Right cardiac atrium (tissue), 5 donors: ENCODE measurements at regions not wholly inside any gene's neighbourhood (a gene's known extent, or its start where the extent isn't known, plus 50 kb on each side); places are given as distances from the start of the nearest gene placed in this dataset.
"Not testable (repeated sequence)": the region's sequence is repeated elsewhere in the genome, so short reads cannot be mapped to it uniquely, and the experiment has no call there.

Experiments used
- ATAC-seq, 2 donors: fragments of 200-7000 bp; cut with Tn5 transposase; one replicate each; pipeline versions ENCODE4 v1.8.0 to v1.9.1; 2020; ENCODE audit warnings: moderate library complexity in 2 of 2, mild to moderate bottlenecking in 1 of 2
- DNase-seq, 3 donors: peaks; one replicate each; pipeline ENCODE4 v3.0.0-alpha.2; 2020
- H3K27ac ChIP-seq: one replicate; pipeline ENCODE4 v1.5.1; 2013; ENCODE audit warnings: mild to moderate bottlenecking, low read length, control low read depth, moderate library complexity
- H3K27me3 ChIP-seq: one replicate; pipeline ENCODE4 v1.6.1; 2013; ENCODE audit not compliant: control insufficient read depth, insufficient read depth
- H3K4me1 ChIP-seq: one replicate; pipeline ENCODE4 v1.6.1; 2013; ENCODE audit warnings: low read length; ENCODE audit not compliant: control insufficient read depth, insufficient read depth
- H3K4me3 ChIP-seq: one replicate; pipeline ENCODE4 v1.5.1; 2013; ENCODE audit warnings: low read length, control low read depth
- H3K9me3 ChIP-seq: one replicate; pipeline ENCODE4 v1.6.1; 2013; ENCODE audit warnings: low read length; ENCODE audit not compliant: control insufficient read depth
- WGBS: extraction: QIAGEN DNeasy Blood & Tissue Kit; methylation state at CpG from one replicate; pipeline ENCODE4 v1.1.7; 2013; 5-methylcytosine and 5-hydroxymethylcytosine counted together
- intact Hi-C, 4 donors: fragments of 100-400 bp; cut with DNase I; formaldehyde crosslinking; loops; one replicate each; pipeline versions ENCODE4 v1.11.0 to v1.14.0; 2022 to 2023
- donor health status: healthy with polysubstance abuse.
- donor health status: DM: no; HTN: yes; CAD: no.
- donor health status: DM: no; HTN: no; CAD: no.
- donor health status: DM: no; HTN: yes; CAD: no; lungs with severe emphysema.
- donor health status: DM: yes; HTN: yes; CAD: no.

DNA sequence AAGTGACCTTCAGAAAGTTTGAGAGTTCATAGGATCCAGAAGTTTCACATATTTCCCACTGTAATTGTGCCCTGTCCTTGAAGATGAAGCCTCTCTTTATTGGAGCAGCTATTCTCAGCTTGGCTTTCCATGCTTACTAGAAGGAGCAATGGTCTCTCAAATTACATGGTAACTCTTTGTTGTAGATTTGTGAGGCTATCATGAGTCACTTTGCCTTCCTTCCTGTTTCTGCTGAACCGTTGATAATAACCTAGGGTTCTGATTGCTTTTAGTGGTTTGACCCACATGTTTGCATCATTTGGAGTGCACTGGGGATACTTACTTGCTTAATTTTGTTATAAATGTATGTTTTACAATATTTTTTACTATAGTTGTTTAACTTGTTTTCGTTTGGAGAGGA, 772.9 kb upstream of the SLITRK6 start:
- no peaks in the 10 kb centered on the region for H3K27me3 ChIP-seq
- H3K4me3 ChIP-seq: no peak overlapping the region
- intact Hi-C loops: no loop called here
- DNase-seq (no peak), ATAC-seq (no peak)
- no peaks in the 10 kb centered on the region for H3K4me1 ChIP-seq
- WGBS: 40% methylated on average over 2 of the region's 2 CpGs
- no peak overlapping the region for H3K27ac ChIP-seq
- no peaks in the 10 kb centered on the region for H3K9me3 ChIP-seq

GRCh38 chr13:86579662-86580061, 780.4 kb upstream of the SLITRK6 start:
- Histone ChIP-seq H3K9me3 (no peaks in the 10 kb centered on the region), H3K4me3 (no peak overlapping the region), H3K27ac (no peak overlapping the region), H3K27me3 (no peaks in the 10 kb centered on the region), H3K4me1 (no peaks in the 10 kb centered on the region)
- ATAC-seq: no peak
- intact Hi-C loops: no loop called here
- 59% methylated on average over 3 of the region's 3 CpGs for WGBS
- DNase-seq: no peak

DNA sequence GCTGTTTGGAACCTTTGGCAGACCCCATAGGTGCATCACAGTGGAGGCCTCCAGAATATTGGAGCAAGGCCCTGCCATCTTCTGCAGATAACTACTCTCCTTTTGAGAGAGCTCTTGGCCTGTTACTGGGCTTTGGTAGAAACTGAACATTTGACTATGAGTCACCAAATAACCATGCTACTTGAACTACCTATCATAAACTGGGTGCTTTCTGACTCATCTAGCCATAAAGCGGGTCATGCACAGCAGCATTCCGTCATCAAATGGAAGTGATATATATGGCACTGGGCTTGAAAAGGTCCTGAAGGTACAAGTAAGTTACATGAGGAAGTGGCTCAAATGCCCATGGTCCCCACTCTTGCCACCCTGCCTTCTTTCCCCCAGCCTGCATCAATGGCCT, 782.5 kb upstream of the SLITRK6 start:
- H3K27ac ChIP-seq: no peak overlapping the region
- H3K4me1 ChIP-seq: no peaks in the 10 kb centered on the region
- ATAC-seq (no peak), DNase-seq (no peak)
- no peaks in the 10 kb centered on the region for H3K9me3 ChIP-seq
- intact Hi-C loops: no loop called here
- H3K4me3 ChIP-seq: no peak overlapping the region
- no peaks in the 10 kb centered on the region for H3K27me3 ChIP-seq
- WGBS: 96% methylated on average over 2 of the region's 2 CpGs

DNA sequence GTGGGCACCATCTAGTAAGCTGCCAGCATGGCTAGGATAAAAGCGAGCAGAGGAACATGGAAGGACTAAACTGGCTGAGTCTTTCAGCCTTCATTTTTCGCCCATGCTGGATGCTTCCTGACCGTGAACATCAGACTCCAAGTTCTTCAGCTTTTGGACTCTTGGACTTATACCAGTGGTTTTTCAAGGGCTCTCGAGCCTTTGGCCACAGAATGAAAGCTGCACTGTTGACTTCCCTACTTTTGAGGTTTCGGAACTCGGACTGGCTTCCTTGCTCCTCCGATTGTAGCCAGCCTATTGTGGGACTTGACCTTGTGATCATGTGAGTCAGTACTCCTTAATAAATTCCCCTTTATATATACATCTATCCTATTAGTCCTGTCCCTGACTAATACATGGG, 785.1 kb upstream of the SLITRK6 start:
- 89% methylated on average over 7 of the region's 7 CpGs for WGBS
- H3K4me3 ChIP-seq: no peak overlapping the region
- H3K27ac ChIP-seq: no peak overlapping the region
- H3K4me1 ChIP-seq: no peaks in the 10 kb centered on the region
- no peaks in the 10 kb centered on the region for H3K9me3 ChIP-seq
- intact Hi-C loops: no loop called here
- no peaks in the 10 kb centered on the region for H3K27me3 ChIP-seq
- no peak for ATAC-seq
- no peak for DNase-seq

DNA sequence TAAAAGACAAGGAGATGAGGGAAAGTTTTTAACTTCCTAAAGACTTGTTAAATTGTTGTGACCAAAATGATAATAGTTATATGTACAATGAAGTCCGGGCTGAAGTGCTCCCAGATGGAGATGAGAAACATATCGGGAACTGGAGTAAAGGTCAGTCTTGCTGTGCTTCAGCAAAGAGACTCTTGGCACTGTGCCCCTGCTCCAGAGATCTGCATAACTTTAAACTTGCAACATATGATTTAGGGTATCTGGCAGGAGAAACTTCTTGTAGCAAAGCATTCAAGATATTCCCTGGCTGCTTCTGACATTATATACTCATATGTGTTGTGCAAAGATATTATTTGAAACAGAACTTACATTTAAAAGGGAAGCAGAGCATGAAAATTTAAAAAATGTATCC, 786.6 kb upstream of the SLITRK6 start:
- Histone ChIP-seq H3K9me3 (no peaks in the 10 kb centered on the region), H3K27ac (no peak overlapping the region), H3K4me1 (no peaks in the 10 kb centered on the region), H3K4me3 (no peak overlapping the region), H3K27me3 (no peaks in the 10 kb centered on the region)
- ATAC-seq: no peak
- intact Hi-C loops: no loop called here
- WGBS: 13% methylated on average over 2 of the region's 2 CpGs
- peak; percentile 26 to 41 (median 35) for DNase-seq

DNA sequence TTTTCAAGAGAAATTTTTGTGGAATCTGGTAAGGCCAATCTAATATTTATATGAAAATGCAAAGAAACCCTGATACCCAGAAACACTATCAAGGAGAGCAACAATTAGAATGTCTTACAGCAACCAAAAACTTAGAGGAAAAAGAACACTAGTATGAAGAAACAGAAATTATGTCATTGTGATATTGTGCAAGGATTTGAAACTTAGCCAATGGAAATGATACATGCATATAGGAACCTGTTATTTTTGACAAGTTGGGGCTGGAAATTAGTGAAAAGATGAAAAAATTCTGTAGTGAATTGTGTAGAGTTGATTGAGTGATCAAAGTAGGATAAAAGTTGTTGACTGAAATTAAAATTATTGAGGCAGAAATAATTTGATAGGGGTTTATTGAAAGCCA, 792.6 kb upstream of the SLITRK6 start:
- intact Hi-C loops: no loop called here
- H3K9me3 ChIP-seq: no peaks in the 10 kb centered on the region
- no peaks in the 10 kb centered on the region for H3K27me3 ChIP-seq
- no peak for DNase-seq
- no peak overlapping the region for H3K27ac ChIP-seq
- H3K4me1 ChIP-seq: no peaks in the 10 kb centered on the region
- no peak overlapping the region for H3K4me3 ChIP-seq
- no peak for ATAC-seq

- WGBS: 85% methylated on average over 4 of the region's 4 CpGs
- ATAC-seq (no peak), DNase-seq (no peak)
- no peak overlapping the region for H3K27ac ChIP-seq
- H3K9me3 ChIP-seq: no peaks in the 10 kb centered on the region
- no peak overlapping the region for H3K4me3 ChIP-seq
- no peaks in the 10 kb centered on the region for H3K4me1 ChIP-seq
- intact Hi-C loops: no loop called here
- H3K27me3 ChIP-seq: no peaks in the 10 kb centered on the region
Observed at GRCh38 chr13:86601351-86601750, 802.1 kb upstream of the SLITRK6 start.

DNA sequence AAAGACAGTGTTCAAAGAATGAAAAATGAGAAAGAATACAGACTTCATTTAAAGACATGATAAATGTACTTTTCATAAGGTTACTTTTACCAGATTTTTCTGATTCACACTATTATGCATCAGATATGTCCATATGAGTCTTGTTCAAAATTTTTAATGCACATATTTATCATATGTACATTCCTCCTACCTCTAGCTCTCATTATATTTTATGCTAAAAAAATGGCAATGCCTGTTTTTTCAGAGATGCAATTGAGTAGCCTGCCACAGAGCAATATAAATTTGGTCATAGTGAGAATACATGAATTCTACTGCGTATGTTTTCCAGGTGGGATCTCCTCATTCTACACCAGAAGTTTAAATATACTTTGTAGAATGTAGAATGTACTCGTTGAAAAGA, 807.0 kb upstream of the SLITRK6 start:
- H3K9me3 ChIP-seq: no peaks in the 10 kb centered on the region
- WGBS: 62% methylated on average over 2 of the region's 2 CpGs
- no peaks in the 10 kb centered on the region for H3K27me3 ChIP-seq
- DNase-seq (no peak), ATAC-seq (no peak)
- intact Hi-C loops: no loop called here
- no peak overlapping the region for H3K27ac ChIP-seq
- H3K4me3 ChIP-seq: no peak overlapping the region
- no peaks in the 10 kb centered on the region for H3K4me1 ChIP-seq

GRCh38 chr13:86608701-86609100, 809.5 kb upstream of the SLITRK6 start:
- Histone ChIP-seq H3K27me3 (no peaks in the 10 kb centered on the region), H3K4me1 (no peaks in the 10 kb centered on the region), H3K27ac (no peak overlapping the region), H3K4me3 (no peak overlapping the region), H3K9me3 (no peaks in the 10 kb centered on the region)
- 92% methylated on average over 2 of the region's 2 CpGs for WGBS
- no peak for ATAC-seq
- intact Hi-C loops: no loop called here
- DNase-seq: no peak

DNA sequence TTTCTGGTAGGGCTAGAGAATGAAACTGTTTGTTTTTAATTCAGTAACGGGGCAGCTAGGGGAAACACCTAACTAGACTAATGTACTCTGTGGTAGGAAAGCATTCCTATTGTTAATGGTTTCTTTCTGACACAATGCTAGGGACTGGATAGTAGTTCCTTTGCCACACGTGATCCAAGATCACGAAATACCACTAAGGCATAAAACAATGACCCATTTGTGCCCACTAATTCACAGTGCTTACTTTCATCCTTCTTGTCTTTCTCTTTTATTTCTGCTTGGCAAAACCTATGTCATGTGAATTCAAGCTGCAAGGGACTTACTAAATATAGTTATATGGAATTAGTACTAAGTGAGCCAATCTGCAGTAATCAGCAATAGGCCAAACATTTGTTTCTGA, 834.1 kb upstream of the SLITRK6 start:
- no peaks in the 10 kb centered on the region for H3K9me3 ChIP-seq
- ATAC-seq (no peak), DNase-seq (no peak)
- no peaks in the 10 kb centered on the region for H3K27me3 ChIP-seq
- intact Hi-C loops: no loop called here
- WGBS: 68% methylated on average over 3 of the region's 3 CpGs
- no peaks in the 10 kb centered on the region for H3K4me1 ChIP-seq
- H3K27ac ChIP-seq: no peak overlapping the region
- H3K4me3 ChIP-seq: no peak overlapping the region

DNA sequence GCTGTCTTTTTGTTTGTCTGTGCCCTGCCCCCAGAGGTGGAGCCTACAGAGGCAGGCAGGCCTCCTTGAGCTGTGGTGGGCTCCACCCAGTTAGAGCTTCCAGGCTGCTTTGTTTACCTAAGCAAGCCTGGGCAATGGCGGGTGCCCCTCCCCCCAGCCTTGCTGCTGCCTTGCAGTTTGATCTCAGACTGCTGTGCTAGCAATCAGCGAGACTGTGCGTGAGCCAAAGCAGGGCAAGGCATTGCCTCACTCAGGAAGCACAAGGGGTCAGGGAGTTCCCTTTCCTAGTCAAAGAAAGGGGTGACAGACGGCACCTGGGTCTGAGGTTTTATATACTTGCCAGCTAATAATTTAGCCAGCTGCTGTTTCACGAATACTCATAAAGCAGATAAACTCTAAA, 852.0 kb upstream of the SLITRK6 start:
- H3K9me3 ChIP-seq, H3K4me1 ChIP-seq, intact Hi-C loops, H3K4me3 ChIP-seq, DNase-seq, H3K27ac ChIP-seq, H3K27me3 ChIP-seq, ATAC-seq: not testable (repeated sequence)
- WGBS: 65% methylated on average over 5 of the region's 5 CpGs

DNA sequence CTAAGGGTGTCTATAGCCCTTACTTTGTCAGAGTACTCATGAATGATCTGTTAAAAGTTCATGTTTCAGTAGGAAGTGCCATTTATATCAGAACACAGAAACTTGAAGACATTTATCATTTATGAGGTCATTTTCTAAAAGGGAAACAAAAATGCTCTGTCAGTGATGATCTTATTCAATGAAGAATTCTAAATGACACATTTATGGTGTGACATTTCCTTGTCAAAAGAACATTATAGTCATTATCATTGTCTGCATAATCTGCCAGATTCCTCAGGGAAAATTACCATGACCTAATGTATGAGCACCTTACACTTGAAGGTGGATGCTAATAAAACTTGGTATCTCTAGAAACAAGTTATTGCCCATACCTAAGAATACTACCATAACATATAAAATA, 853.8 kb upstream of the SLITRK6 start:
- H3K4me3 ChIP-seq: no peak overlapping the region
- H3K4me1 ChIP-seq: no peaks in the 10 kb centered on the region
- H3K9me3 ChIP-seq: no peaks in the 10 kb centered on the region
- H3K27me3 ChIP-seq: no peaks in the 10 kb centered on the region
- no peak for ATAC-seq
- intact Hi-C loops: no loop called here
- no peak overlapping the region for H3K27ac ChIP-seq
- no peak for DNase-seq
